Activated T-cell treated with anti-CD3 and anti-CD28 coated beads for 1 hour (primary cell): ENCODE measurements at regions not wholly inside any gene's neighbourhood (a gene's known extent, or its start where the extent isn't known, plus 50 kb on each side); places are given as distances from the start of the nearest gene placed in this dataset.
"Not testable (repeated sequence)": the region's sequence is repeated elsewhere in the genome, so short reads cannot be mapped to it uniquely, and the experiment has no call there.

ENCODE experiments used
- DNase-seq: peaks from one replicate; pipeline ENCODE4 v3.0.0-alpha.2; 2020; ENCODE audit warnings: low read depth

DNA sequence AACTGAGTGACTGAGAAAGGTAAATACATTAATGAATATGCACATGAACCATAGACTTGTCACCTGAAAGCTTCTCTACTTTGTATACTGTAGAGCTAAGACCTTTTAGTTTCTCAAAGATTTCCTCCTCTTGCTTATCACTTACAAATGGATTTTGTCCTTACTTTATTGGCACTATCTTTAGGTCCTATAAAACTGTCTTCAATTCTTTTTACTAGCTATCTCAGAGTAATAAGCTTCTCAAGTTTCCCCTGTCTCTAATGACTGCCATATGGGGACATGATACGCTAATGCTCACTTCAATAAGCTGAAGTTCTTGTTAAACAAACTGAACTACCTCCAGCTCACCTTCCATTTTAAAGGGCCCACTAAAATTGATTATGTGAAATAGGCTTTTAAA lies 468.2 kb upstream of the CCDC196 start:
- DNase-seq, result no peak

DNA sequence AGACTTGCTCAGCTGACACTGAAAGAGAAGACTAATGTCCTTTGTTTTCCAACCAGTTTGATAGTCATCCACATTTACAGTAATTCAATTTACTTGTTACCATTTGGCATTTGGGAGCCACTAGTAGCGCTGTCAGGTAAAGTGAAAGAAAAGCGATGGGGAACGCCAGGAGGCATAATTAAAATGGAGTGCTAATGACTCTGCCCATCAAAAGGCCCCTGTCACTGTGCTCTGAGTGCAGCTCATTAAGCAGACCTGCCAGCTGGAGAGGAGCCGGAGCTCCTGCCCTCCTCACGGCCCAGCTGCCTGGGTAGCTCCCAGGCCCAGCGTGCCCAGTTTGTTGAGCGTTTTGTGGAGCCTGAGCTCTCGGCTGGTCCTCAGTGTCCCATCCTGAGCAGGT lies 463.6 kb upstream of the CCDC196 start:
- DNase-seq, result no peak

DNA sequence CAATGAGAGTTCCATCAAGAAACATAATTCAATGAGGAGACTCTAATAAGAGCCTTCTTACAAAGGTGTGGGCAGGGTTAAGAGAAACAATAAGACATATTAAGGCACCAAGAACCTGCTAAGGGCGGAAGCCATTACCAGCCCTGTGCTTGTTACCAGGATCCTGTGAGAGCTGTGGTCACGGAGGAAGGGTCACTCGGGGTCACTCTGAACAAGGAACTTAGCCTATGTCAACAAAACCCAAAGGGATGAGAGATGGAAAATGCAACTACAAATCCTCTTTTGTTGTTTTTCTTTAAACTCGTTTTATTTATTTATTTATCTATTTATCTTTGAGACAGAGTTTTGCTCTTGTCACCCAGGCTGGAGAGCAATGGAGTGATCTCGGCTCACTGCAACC lies 460.4 kb upstream of the CCDC196 start:
- DNase-seq, result no peak

DNA sequence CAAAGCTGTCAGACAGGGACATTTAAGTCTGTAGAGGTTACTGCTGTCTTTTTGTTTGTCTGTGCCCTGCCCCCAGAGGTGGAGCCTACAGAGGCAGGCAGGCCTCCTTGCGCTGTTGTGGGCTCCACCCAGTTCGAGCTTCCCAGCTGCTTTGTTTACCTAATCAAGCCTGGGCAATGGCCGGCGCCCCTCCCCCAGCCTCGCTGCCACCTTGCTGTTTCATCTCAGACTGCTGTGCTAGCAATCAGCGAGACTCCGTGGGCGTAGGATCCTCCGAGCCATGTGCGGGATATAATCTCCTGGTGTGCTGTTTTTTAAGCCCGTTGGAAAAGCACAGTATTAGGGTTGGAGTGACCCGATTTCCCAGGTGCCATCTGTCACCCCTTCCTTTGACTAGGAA lies 454.2 kb upstream of the CCDC196 start:
- not testable (repeated sequence) for DNase-seq

DNA sequence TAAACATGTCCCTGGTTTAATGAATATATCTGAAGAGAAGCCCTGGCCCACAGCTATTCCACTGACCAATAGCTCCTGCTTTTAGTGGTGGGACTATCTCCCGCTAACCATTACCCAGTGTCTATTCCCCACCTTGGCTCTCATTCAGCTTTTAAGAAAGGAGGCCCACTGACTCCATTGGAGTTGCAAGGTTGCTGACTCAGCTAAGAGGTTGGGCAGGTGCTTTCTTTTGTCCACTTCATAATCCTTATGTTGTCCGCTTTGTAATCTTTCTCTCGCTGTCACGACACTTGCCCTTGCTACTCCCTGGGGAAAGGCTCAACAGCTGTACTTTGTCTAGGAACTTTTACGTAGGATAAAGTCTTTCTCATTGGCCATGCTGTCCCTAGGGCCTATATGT lies 453.4 kb upstream of the CCDC196 start:
- no peak for DNase-seq

DNA sequence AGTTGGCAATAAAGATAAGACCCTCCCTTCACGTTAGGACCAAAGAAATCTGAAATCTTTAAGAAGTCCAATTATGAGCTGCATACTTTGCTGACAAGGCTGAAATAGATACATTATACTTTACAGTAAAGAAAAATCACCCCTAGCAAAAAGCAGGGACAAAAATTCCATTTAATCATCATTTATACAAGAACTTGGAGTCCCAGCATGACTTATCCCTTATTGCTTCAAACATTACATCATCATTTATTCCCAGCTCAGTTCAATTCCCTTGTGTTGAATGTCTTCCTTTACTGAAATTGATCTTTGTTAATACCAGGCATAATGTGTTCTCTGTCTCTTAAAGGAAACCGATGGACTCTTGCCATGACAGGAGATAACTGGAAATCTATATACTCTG lies 449.6 kb upstream of the CCDC196 start:
- DNase-seq, result no peak

DNA sequence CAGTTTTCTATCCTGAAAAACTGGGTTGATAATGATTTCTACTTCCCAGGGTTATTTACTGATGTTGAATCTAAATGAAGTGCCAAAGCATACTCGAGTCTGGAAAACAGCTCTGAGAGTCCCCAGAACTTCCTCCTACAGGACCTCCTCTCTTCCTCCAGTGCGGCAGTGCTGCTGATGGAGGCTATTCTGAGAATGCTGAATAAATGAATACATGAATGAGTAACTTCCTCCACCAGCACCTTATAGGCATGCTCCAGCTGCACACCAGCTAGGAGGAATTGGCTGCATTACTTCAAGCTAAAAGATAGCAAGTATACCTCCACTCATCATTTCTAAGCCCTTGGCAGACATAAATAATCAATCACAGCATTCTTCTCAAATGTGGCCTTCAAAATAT lies 448.8 kb upstream of the CCDC196 start:
- DNase-seq, result no peak

DNA sequence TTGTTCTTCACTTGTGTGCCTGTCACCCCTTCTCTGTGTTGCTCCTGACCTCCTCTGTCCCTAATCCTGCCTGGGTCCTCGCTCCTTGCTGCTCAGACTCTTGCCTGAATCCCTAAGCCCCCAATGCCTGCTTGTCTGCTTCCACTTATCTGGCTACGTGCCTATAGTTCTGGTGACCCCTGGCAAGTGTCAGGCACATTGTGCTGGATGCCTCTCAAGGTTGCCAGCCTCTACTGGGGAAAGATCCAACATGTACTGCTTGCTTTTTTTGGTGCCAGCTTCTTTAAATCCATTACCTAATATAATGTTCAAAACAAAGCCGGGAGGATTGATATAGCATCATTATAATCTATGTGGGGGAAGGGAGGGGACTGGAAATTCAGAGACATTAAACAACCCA lies 448.0 kb upstream of the CCDC196 start:
- no peak for DNase-seq

DNA sequence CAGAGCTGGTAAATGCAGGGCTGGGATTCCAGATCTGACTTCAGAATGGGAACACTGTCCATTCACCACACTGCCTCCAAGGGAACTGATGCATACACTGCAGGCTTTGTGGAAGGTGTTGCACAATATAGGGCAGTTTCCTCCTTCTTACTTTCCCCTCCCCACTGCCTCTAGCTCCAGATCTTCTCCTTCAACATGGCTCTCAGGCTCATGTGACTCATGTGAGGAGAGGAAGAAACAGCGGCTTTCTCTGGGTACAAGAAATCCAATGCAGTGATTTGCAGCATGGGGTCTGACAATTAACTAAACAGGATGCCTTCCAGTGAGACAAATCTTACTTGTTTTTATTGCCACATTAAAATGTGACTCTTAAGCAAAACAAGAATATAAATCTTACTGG lies 447.6 kb upstream of the CCDC196 start:
- no peak for DNase-seq

DNA sequence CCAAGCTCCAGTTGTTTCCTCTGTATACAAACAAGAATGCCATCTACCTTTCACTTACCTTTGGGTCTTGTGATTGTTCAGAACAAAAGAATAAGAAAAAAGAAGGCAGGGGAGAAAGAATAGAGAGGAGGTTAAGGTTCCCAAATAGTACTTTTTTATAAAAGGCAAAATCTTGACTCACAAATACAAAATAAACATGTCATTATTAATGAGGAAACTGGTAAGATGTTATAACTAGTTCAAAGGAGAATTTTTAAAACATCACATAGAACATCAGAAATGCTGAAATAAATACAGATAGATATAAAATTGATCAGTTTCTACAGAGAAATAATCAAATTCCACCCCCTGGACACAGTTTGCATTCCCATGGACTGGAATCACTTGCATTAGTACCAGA lies 446.7 kb upstream of the CCDC196 start:
- no peak for DNase-seq

DNA sequence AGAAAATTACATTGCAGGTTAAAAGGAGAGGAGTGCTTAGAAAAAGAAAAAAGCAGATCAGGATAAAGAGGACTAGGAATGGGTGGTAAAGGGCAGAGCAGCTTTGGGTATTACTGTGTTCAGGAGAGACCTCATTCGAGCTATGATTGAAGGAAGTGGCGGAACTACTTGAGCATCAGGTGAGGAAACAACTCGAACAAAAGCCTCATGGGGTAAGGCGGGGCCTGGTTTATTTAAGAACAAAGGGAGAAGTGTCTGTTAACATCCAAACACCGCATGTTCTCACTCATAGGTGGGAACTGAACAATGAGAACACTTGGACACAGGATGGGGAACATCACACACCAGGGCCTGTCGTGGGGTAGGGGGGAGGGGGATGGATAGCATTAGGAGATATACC lies 444.6 kb upstream of the CCDC196 start:
- no peak for DNase-seq

DNA sequence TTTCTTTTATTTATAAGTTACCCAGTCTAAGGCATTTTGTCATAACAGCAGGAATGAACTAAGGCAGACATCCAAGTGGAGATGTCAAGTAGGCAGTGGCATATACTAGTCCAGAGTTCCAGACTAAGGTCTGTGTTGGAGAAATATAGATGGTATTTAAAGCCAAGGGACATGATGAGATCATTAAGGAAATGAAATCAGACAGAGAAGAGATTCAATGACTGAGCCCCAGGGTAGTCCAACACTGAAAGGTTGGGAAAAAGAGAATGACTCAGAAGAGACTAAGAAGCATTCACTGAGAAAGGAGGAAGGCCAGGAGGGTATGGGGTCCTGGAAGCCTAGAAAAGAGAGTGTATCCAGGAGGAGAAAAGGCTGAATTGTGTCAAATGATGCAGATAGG lies 442.2 kb upstream of the CCDC196 start:
- DNase-seq, result no peak

DNA sequence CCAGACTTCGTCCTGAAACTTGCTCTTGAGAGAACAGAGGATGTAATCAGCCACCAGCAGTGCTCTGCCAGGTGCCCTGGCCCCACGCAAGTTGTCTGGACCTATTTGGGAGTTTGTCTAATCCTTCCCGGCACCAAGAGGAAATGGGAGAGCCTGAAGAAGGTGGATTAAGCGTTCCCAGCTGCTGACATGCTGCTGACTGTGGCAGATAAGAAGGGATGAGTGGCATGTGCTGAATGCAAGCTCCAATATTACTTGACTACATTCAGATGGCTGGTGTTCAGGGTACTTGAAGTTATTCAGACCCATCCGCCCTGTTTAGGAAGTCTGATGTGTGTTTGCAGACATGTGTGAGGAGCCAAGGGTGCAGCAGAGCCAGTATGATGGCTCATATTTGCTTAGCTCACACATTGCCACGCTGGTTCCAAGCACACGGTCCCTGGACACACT lies 440.6 kb upstream of the CCDC196 start:
- no peak for DNase-seq

DNA sequence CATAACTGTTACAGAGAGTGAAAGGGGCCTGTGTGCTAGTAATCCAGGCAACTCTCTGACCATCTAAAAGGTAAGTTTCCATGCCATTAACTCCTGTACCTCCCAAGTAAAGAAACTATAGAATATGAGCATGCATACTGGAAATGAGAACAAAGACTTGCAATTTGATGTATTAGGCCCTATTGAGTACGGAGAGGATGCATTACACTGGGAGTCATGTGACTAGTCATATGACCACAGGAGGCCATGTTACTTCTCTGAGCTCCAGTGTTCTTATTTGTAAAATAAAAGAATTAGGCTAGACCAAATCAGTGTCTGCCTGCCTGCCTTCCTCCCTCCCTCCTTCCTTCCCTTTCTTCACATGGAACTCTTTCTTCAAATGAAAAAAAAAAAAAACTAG lies 440.1 kb upstream of the CCDC196 start:
- DNase-seq, result no peak

DNA sequence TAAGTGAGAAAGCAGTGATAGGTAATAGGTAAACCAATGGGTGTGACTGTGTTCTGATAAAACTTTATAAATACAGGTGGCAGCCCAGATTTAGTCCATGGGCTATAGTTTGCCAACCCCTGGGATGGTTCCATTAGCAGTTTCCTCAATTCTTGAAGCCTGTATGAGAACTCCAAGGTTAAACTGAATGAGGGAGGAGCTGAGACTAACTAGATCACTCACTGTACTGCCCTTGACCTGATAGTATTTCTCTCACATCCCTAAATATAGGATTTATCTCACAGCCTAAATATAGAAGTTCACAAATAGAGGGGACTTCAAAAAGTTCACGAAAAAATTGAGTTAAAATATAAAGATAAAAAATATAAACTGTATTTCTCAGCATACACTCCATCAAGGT lies 439.6 kb upstream of the CCDC196 start:
- no peak for DNase-seq

DNA sequence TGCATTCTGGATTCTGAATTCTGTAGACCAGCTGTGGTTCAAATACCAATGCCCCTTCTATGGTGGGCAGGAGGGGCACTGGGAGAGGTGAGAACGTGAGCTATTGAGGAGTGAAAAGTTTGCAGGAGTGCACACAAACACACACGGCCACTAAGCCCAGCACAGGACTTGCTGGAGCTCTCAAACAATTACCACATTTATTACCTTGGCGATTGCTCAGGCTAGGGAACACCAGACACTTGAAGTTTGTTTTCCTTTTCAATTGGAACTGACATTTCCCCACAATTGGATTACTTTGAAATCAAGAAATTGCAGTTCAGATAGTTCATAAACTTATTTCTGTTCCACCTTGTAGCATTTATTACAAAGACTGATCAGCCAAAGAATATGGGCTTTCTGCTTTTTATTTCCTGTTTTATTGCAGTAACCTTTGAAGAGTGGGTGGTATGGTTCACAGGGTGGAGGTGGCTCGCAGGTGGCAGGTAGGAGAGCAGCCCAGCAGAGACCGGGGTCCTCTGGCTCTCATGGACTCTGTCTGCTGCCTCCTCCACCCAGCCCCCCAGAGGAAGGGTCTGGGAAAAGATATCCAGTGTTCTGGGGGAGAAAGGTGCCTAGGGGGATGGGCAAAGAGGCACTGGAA lies 429.8 kb upstream of the CCDC196 start:
- no peak for DNase-seq

DNA sequence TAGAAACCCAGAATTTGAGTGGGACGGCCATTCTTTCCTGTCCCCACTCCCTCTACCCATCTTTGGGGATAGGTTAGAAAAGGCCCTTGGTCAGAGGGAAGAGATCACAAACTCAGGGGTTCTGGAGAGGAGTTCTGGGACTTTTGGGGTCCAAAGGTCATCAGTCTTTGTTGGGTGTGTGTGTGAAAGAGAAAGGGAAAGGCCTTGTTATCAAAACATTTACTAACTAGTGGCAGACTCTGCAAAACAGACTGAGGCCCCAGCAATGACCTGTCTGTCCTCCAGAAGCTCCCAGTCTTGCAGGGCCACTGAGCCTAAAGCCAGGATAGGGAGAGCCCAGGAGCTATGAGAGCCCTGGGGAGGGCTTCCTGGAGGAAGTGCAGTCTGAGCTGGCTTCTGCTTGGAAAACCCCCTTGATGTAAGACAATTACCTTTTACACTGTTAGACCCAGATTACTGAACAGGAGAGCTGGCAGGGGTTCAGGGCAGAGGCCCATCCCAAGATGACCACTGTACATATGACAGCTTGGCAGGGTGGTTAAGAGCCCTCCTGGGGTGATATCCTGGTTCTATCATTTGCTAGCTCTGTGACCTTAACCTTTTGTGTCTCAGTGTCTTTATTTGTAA lies 429.1 kb upstream of the CCDC196 start:
- no peak for DNase-seq

DNA sequence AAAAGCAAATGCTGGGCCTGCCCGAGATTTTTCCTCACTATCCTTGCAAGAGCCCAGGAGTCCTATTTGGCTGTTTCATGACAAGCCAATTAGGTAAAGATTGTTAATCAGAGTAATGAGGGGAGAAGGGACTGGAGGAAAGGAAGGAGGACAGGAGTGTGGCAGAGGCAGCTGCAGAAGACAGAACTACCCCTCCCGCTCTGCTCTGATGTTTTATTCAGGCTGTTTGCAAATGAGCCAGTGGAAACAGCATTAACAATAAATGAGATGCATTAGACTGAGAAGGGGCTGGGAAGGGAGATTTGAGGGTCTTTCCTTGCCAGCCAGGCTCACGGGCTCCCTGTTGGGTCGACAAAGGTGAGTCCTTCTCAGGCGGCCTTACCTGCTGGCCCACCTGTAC lies 421.0 kb upstream of the CCDC196 start:
- no peak for DNase-seq

DNA sequence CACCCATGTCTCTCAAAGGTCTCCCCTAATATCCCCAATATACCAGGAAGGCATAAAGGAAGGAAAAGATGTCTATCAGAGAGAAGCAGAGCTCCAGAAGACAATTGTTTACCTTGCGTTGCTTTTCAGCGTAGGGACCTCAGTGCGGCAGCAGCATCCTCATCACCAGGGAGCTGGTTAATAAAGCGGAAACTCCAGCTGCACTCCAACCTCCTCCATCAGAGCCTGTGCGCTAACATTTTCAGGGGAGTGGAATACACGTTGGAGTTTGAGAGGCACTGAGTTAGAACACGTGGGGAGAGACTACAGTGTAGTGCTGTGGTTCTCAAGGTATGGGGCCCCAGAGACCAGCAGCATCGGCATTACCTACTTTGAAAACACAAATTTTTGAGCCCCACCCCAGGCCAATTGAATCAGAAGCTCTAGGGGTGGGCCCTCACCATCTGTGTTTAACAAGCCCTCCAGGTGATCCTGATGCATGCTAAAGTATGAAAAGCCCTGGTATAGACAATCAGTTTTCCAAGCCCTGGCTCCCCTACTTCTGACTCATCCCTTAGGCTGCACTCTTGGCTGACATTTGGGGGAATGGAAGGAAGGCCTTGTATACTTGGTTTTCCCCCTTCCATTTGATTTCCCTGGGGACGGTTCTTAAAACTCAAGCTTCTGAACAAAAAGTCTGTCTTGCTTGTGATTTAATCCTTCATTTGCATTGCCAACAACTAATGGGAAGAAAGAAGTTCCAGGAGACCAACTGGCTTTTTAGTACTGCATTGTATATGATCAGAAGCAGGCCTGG lies 419.0 kb upstream of the CCDC196 start:
- DNase-seq, result no peak

DNA sequence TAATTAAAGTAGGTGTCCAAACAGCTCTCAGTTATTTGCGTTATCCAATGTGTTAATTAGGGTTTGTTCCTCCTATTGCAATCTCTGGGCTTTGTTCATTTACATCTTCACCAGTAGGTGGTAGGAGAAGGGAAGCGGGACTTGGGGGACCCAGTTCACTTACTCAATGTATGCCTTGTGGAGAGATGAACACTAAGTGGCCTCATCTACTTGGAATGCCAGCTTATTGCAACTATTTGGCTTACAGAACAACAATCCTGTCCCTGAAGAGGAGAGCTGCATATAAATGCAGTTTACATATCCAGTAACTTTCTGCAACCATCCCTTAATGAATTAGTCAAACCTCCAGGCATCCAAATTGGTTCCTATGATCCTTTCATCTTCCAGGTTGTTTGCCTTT lies 417.1 kb upstream of the CCDC196 start:
- DNase-seq, result no peak

DNA sequence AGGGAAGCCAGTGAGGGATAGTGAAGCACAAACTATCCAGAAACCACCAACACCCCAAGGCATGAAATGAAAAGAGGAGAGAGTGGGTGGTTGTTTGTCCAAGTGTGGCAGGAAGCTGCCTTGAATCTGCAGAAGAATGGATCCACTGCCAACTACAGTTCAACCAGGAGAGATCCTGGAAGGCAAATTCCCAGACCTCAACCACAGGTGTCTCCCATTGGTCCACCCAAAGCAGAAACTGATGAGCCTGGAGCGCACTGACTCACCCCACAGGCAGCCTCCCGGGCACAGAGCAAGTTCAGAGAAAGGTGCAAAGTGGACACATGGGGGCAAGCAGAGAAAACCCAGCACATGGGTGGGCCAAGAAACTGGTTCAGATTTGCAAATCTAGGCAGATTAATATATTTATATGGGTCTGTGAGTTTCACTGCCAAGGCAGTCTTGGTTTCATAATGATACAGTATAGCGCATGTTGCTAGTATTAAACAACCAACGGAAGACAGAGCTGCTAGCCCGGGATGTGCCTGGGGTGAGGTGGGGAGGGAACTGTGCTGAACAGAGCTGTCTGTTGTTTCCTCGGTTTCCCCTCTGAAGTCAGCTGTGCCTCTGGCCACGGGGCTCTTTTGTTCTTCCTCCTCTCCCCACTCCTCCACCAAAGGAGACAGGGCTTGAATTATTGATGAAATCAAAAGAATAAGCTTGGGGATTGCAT lies 416.2 kb upstream of the CCDC196 start:
- no peak for DNase-seq

DNA sequence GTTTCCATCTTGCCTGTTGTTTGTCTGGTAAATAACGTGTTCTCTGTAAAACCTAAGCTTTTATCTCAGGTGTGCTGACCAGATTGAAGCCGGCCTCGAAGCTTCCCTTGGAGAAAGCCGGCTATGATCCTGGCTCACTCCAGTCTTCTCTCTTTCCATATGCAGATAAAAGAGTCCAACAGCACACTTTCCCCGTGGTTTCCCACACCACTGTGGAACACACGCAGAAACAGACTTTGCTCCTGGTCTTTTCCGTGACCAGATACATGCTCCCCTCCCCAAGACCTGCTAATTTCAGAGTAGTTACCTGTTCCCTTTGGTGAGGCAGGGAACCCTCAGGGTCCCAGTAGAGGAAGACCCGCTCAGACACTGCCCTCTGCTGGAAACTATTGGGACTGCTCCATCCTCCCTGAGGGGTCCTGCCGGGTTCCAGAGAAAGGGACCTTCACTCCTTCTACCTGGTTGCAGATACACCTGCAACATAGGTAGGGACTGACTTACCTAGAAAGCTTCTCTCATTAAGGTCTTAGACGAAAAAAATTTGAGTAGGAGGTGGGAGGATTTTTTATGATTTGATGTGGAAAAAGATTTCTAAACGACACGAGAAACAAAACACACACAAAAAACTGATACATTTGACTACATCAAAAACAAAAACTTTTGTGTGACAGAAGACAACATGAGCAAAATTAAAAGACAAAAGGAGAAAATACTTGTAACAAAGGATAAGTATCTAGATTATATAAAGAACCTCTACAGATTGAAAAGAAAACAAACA lies 415.4 kb upstream of the CCDC196 start:
- peak; percentile 76 for DNase-seq
